Stromal cell of bone marrow (primary cell): ENCODE measurements at regions not wholly inside any gene's neighbourhood (a gene's known extent, or its start where the extent isn't known, plus 50 kb on each side); places are given as distances from the start of the nearest gene placed in this dataset.

Experiments used
- DNase-seq: peaks from one replicate; pipeline ENCODE4 v3.0.0-alpha.2; 2012; ENCODE audit warnings: low read depth

DNA sequence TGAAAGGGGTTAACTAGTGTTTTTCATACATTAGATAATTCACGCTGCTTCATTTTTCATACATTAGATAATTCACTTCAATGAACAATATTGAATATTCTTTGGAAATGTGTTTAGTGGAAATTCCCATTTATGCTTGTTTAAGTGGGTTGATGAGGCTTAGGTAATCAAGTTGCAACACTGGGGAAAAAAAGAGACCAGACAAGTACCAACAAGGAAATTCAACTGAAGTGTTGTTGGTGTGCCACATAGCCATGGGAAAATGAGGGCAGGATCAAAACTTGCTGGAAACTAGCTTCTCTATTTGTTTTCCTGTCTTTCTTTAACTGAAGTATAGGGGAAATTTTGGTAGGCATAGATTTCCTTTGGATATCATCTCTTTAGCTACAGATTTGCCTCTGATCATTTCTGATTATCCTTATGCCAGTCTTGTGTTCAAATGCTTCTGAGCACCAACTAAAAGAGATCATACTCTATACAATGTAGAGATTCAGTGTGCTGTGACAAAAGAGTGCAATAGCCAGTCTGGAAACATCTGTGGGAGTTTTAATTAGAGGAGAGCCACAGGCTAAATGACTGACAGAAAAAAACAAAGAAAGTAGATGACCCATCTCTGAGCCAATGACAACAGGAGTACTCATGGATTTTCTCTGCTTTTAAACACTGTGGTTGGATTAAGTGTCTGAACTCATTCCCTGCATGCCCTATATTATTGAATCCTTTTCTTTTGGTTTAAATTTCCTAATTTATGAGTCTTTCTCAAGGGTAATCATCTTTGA is 67.6 kb upstream of the CTSC start:
- no peak for DNase-seq

- no peak for DNase-seq
Measured at GRCh38 chr11:88404391-88404790, 66.9 kb upstream of the CTSC start.

- no peak for DNase-seq
Measured at GRCh38 chr11:88402784-88403183, 65.2 kb upstream of the CTSC start.

DNA sequence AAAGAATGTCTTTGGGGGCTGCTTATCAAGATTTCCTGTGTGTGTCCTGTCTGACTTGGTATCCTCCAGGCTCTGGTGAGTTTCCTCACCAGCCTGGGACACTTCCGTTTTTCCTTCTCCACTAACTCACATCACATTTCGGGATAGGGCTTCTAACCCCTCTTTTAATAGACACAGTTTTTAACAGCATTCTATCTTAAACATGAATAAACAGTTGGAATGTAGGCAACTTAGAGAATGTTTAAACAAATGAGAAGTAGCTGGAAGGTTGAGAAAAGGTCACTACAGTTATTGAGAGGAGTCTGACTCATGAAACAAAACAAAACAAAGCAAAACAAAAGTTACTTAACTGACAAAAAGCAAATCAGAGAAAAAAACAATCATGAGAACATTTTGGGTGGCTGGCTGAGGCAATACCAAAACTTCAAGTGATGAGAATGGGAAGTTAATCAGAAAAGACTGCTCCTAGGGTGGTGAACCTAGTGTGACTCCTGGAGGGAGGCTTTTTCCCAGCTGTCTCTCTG is 64.7 kb upstream of the CTSC start:
- DNase-seq, result peak; percentile 52

DNA sequence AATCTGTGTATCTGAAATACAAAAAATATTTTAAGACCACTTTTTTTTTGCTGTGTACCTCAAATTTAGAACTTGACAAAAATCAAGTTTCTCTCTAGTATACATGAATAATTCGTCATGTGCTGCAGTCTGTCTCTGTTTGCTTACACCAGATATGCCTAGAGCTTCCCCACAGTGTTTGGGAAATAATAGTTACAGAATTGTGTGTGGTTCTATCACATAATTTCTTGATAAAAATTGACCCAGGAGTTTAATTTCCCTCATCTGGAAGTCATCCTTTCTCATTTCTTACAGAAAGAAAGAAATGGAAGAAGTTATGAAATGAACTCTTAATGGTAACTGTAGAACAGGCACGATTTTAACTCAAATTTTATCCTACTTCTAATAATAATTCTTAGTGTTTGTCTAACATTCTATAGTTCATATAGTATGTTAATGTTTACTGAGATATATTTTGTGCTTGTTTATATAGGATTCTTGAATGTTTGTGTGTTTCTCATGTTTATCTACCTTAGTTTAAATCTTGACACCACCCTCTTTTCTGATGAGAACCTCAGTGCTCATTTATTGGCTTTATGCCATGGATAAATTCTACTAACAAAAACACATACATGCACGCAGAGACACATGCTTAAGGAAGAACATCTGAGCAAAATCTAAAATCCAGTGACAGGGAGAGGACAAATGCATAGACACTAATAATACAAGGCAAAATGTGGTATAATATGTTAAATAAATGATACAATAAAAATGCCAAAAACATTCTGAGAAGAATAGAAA is 61.4 kb upstream of the CTSC start:
- DNase-seq, result no peak

DNA sequence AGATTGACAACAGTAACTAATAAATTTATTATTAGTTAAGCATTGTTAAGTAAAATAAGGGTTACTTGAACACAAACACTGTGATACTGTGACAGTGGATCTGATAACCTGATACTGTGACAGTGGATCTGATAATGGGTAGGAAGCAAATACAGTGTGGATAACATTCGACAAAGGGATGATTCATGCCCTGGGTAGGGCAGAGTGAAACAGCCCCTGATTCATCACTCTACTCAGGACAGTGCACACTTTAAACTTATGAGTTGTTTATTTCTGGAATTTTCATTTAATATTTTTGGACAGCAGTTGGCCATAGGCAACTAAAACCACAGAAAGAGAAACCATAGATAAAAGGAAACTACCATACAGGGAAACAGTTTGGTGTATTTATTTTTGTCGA is 60.8 kb upstream of the CTSC start:
- DNase-seq, result peak; percentile 38

DNA sequence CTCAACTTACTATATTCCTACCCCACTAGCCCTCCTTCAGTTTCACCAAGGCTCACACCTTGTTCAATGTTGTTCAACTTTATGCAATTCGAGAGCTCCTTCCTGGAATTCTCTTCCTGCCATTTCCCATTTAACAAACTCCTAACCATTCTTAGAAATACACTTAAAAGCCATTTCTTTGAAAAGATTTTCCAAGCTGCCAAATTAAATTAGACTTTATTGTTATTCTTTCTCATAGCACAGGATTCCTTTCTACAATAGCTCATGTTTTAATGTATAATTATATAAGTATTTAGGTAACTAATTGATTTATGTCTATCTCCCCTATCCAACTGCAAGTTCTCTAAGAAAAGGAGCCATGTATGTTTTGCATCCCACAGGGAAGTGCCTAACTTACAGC is 52.7 kb upstream of the CTSC start:
- DNase-seq, result no peak

DNA sequence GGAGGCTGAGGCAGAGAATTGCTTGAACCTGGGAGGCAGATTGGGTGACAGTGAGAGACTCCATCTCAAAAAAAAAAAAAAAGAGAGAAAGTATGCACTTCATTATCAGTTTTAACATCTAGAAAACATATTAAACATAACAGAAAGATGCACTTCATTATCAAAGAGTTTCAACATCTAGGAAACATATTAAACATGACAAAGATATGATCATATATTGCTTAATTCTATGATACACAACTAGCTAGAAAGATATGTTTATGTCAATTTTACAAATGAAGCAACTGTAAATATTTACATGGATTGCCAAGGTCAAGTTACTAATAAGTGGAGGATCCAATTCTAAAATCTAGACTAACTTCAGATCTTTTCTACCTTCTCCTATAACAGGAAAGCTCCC is 50.4 kb upstream of the CTSC start:
- no peak for DNase-seq
